DND-41 (cell line): ENCODE measurements at regions not wholly inside any gene's neighbourhood (a gene's known extent, or its start where the extent isn't known, plus 50 kb on each side); places are given as distances from the start of the nearest gene placed in this dataset.

Experiments
- ATAC-seq: fragments of 200-7000 bp; cut with Tn5 transposase; 3 replicates; pipeline ENCODE4 v1.9.1; 2021; ENCODE audit warnings: low read depth; ENCODE audit not compliant: insufficient read depth
- DNase-seq: peaks from one replicate; pipeline ENCODE4 v3.0.0-alpha.2; 2020
- H2AFZ ChIP-seq: 2 replicates; pipeline ENCODE4 v1.6.0; 2012; ENCODE audit warnings: low read depth, low read length
- H3K27ac ChIP-seq: 2 replicates; pipeline ENCODE4 v1.5.1; 2012; ENCODE audit warnings: low read length, inconsistent platforms
- H3K27me3 ChIP-seq: fragments of 200-600 bp; sonication (generic); 2 replicates; pipeline ENCODE4 v1.6.0; 2012; ENCODE audit warnings: low read length, mild to moderate bottlenecking, inconsistent platforms; ENCODE audit not compliant: insufficient read depth, poor library complexity
- H3K36me3 ChIP-seq: 2 replicates; pipeline ENCODE4 v1.5.1; 2012; ENCODE audit warnings: low read length, inconsistent platforms; ENCODE audit not compliant: insufficient read depth
- H3K4me1 ChIP-seq: 2 replicates; pipeline ENCODE4 v1.5.1; 2012; ENCODE audit warnings: mild to moderate bottlenecking, low read length; ENCODE audit not compliant: insufficient read depth
- H3K4me2 ChIP-seq: 2 replicates; pipeline ENCODE4 v1.6.0; 2012; ENCODE audit warnings: mild to moderate bottlenecking, moderate library complexity, low read length, inconsistent platforms; ENCODE audit not compliant: insufficient read depth
- H3K4me3 ChIP-seq, 2 experiments: fragments of 200-600 bp in 1 of 2; shearing (Covaris generic) in 1 of 2; 2 replicates each; pipeline ENCODE4 v1.5.1; 2012 to 2016; ENCODE audit warnings: inconsistent platforms in 2 of 2, low read length in 2 of 2, mild to moderate bottlenecking in 2 of 2, low read depth in 1 of 2, moderate library complexity in 1 of 2
- H3K79me2 ChIP-seq: 2 replicates; pipeline ENCODE4 v1.6.0; 2012; ENCODE audit warnings: low read length, inconsistent platforms; ENCODE audit not compliant: insufficient read depth
- H3K9ac ChIP-seq: 2 replicates; pipeline ENCODE4 v1.6.0; 2012; ENCODE audit warnings: low read depth, mild to moderate bottlenecking, inconsistent platforms, low read length, moderate library complexity
- H3K9me3 ChIP-seq: 2 replicates; pipeline ENCODE4 v1.5.1; 2012; ENCODE audit warnings: low read length, moderate library complexity, mild to moderate bottlenecking, inconsistent platforms; ENCODE audit not compliant: insufficient read depth, severe bottlenecking
- H4K20me1 ChIP-seq: 2 replicates; pipeline ENCODE4 v1.6.0; 2012; ENCODE audit warnings: low read length; ENCODE audit not compliant: insufficient read depth
- EZH2 ChIP-seq: IDR thresholded peaks from 3 replicates; pipeline ENCODE4 v1.6.1; 2012; ENCODE audit warnings: borderline replicate concordance, low read depth, mild to moderate bottlenecking, moderate library complexity, low read length, inconsistent platforms; ENCODE audit not compliant: severe bottlenecking
- TF ChIP-seq, protein P1 (sequence below): IDR thresholded peaks from 2 replicates; pipeline ENCODE4 v1.5.1; 2012; ENCODE audit warnings: borderline replicate concordance, low read length, moderate library complexity, mild to moderate bottlenecking; ENCODE audit not compliant: poor library complexity, severe bottlenecking; ENCODE audit errors: extremely low read depth

DNA sequence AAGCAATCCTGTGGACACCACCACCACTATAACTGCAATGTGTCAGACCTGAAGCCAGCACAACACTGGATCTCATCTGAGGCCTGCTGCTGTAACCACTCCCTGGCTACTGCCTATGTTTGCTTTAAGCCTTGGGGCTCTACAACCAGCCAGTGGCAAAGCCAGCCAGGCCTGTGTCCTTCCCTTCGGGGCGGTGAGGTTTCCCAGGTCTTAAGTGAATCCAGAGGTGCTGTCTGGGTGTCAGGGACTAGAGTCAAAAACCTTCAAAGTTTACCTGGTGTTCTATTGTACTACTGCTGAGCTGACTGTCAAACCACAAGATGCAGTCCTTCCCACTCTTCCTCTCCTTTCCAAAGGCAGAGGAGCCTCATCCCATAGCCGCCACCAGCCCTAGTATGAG lies 750.5 kb downstream of the FAM133A start:
- Histone ChIP-seq H3K9me3 (no peaks in the 10 kb centered on the region), H3K36me3 (no peaks in the 10 kb centered on the region), H3K9ac (no peak overlapping the region), H2AFZ (no peak overlapping the region), H3K27me3 (no peaks in the 10 kb centered on the region), H3K4me3 (no peak overlapping the region), H3K4me1 (no peaks in the 10 kb centered on the region), H4K20me1 (no peaks in the 10 kb centered on the region), H3K27ac (no peak overlapping the region), H3K4me2 (no peak overlapping the region), H3K79me2 (no peaks in the 10 kb centered on the region)
- ATAC-seq (no peak), DNase-seq (no peak)
- TF ChIP-seq EZH2, result no peak
- TF ChIP-seq, protein P1, sequence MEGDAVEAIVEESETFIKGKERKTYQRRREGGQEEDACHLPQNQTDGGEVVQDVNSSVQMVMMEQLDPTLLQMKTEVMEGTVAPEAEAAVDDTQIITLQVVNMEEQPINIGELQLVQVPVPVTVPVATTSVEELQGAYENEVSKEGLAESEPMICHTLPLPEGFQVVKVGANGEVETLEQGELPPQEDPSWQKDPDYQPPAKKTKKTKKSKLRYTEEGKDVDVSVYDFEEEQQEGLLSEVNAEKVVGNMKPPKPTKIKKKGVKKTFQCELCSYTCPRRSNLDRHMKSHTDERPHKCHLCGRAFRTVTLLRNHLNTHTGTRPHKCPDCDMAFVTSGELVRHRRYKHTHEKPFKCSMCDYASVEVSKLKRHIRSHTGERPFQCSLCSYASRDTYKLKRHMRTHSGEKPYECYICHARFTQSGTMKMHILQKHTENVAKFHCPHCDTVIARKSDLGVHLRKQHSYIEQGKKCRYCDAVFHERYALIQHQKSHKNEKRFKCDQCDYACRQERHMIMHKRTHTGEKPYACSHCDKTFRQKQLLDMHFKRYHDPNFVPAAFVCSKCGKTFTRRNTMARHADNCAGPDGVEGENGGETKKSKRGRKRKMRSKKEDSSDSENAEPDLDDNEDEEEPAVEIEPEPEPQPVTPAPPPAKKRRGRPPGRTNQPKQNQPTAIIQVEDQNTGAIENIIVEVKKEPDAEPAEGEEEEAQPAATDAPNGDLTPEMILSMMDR, result no peak

DNA sequence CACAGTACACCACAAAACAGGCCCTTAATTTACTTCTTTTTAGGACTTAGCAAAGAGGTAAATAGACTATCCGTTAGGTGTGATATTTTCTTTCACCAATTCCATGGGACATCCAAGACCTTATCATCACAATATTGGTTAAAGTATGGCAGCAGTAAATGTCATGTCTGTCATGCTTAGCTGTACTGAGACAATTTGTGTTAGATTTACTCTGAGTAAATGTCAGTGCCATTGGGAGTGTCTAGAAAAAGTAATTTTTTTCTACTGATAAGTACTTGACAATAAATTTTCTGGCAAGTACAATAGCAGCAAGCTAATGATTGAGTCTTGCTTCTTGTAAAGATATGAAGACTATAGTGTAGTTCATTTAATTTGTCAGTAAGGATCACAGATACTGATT lies 756.1 kb downstream of the FAM133A start:
- Histone ChIP-seq H3K27me3 (no peaks in the 10 kb centered on the region), H3K4me1 (no peaks in the 10 kb centered on the region), H3K79me2 (no peaks in the 10 kb centered on the region), H3K27ac (no peak overlapping the region), H3K4me3 (no peak overlapping the region), H3K36me3 (no peaks in the 10 kb centered on the region), H2AFZ (no peak overlapping the region), H4K20me1 (no peaks in the 10 kb centered on the region), H3K9me3 (no peaks in the 10 kb centered on the region), H3K4me2 (no peak overlapping the region), H3K9ac (no peak overlapping the region)
- DNase-seq (no peak), ATAC-seq (no peak)
- TF ChIP-seq EZH2, result no peak
- TF ChIP-seq, protein P1, result no peak

- H3K4me1 ChIP-seq, result no peaks in the 10 kb centered on the region
- no peak for ATAC-seq
- no peaks in the 10 kb centered on the region for H3K79me2 ChIP-seq
- H3K9me3 ChIP-seq, result no peaks in the 10 kb centered on the region
- H3K4me3 ChIP-seq, result no peak overlapping the region
- no peak overlapping the region for H3K9ac ChIP-seq
- no peak overlapping the region for H2AFZ ChIP-seq
- no peaks in the 10 kb centered on the region for H3K36me3 ChIP-seq
- no peak for TF ChIP-seq EZH2
- TF ChIP-seq, protein P1, result no peak
- DNase-seq, result no peak
- no peaks in the 10 kb centered on the region for H4K20me1 ChIP-seq
- no peak overlapping the region for H3K27ac ChIP-seq
- no peak overlapping the region for H3K4me2 ChIP-seq
- no peaks in the 10 kb centered on the region for H3K27me3 ChIP-seq
These were observed 761.8 kb downstream of the FAM133A start for GRCh38 chrX:94435799-94436198.

GRCh38 chrX:94454159-94454558 lies 780.2 kb downstream of the FAM133A start:
- no peak overlapping the region for H3K4me2 ChIP-seq
- no peak overlapping the region for H3K27ac ChIP-seq
- H3K4me1 ChIP-seq, result no peaks in the 10 kb centered on the region

More at GRCh38 chrX:94454159-94454558, 780.2 kb downstream of the FAM133A start:
- no peak for DNase-seq
- ATAC-seq, result no peak
- H3K9ac ChIP-seq, result no peak overlapping the region
- no peak overlapping the region for H3K4me3 ChIP-seq
- no peaks in the 10 kb centered on the region for H4K20me1 ChIP-seq
- H3K27me3 ChIP-seq, result no peaks in the 10 kb centered on the region
- no peaks in the 10 kb centered on the region for H3K9me3 ChIP-seq
- H2AFZ ChIP-seq, result no peak overlapping the region
- TF ChIP-seq, protein P1, result no peak
- TF ChIP-seq EZH2, result no peak
- H3K36me3 ChIP-seq, result no peaks in the 10 kb centered on the region
- H3K79me2 ChIP-seq, result no peaks in the 10 kb centered on the region
